K562 (cell line): ENCODE measurements at regions not wholly inside any gene's neighbourhood (a gene's known extent, or its start where the extent isn't known, plus 50 kb on each side); places are given as distances from the start of the nearest gene placed in this dataset.

Experiments used
- ATAC-seq: fragments of 200-7000 bp; cut with Tn5 transposase; 3 replicates; pipeline ENCODE4 v1.9.1; 2020; ENCODE audit warnings: moderate library complexity
- BruUV-seq: library from RNA; stranded (reverse); fragments of 400-500 nt; replicated peaks from 2 replicates; lab custom pipeline; 2021; lab: Mats Ljungman, UMichigan
- CTCF ChIA-PET: fragments of 300-600 bp; formaldehyde crosslinking; extraction: SDS; loops from one replicate; lab custom pipeline; 2021; ENCODE audit warnings: low intra/inter-chr PET ratio; lab: Yijun Ruan, JAX
- POLR2A ChIA-PET: fragments of 300-600, 350-650 bp; sonication (Branson Sonifier 250); formaldehyde crosslinking; extraction: SDS; loops from one replicate; lab custom pipeline; 2021; ENCODE audit warnings: antibody characterized with exemption, inconsistent platforms; lab: Yijun Ruan, JAX
- DNase-seq, 4 experiments: peaks; one replicate each; pipeline versions ENCODE4 v3.0.0 to v3.0.0-alpha.2; 2011 to 2018; ENCODE audit warnings: low spot score in 3 of 4, mixed read lengths in 3 of 4; ENCODE audit errors: extremely low read depth in 1 of 4
- FAIRE-seq: peaks from 2 replicates; lab custom pipeline; 2011; peaks lifted over from hg19 to GRCh38; lab: Jason Lieb, UNC
- H2AFZ ChIP-seq: 2 replicates; pipeline ENCODE4 v1.6.0; 2011; ENCODE audit warnings: low read depth, low read length, control low read depth, inconsistent platforms
- H3K27ac ChIP-seq: fragments of 200-600 bp; 3 replicates; pipeline ENCODE4 v1.8.0; 2011; ENCODE audit warnings: low read depth, mild to moderate bottlenecking, control low read depth, inconsistent platforms, low read length, moderate library complexity, mixed read lengths; ENCODE audit errors: extremely low read depth
- H3K27me3 ChIP-seq, 2 experiments: fragments of 300-600 bp in 1 of 2; 2 replicates in 1 of 2; 3 replicates in 1 of 2; pipeline versions ENCODE4 v1.6.0 to v1.8.0; 2011; ENCODE audit warnings: inconsistent platforms in 2 of 2, low read length in 2 of 2, mild to moderate bottlenecking in 1 of 2, mixed read lengths in 1 of 2, moderate library complexity in 1 of 2; ENCODE audit not compliant: control insufficient read depth in 2 of 2, insufficient read depth in 2 of 2
- H3K36me3 ChIP-seq: fragments of 300-600 bp; 3 replicates; pipeline ENCODE4 v1.8.0; 2011; ENCODE audit warnings: mild to moderate bottlenecking, low read length, inconsistent platforms; ENCODE audit not compliant: control insufficient read depth, insufficient read depth
- H3K4me1 ChIP-seq, 2 experiments: fragments of 200-600 bp in 1 of 2; replicated peaks in 1 of 2; 2 replicates in 1 of 2; 3 replicates in 1 of 2; pipeline versions ENCODE4 v1.5.1 to v1.8.0; 2011; ENCODE audit warnings: inconsistent platforms in 2 of 2, low read length in 2 of 2, mild to moderate bottlenecking in 1 of 2, mixed read lengths in 1 of 2, moderate library complexity in 1 of 2; ENCODE audit not compliant: control insufficient read depth in 2 of 2, insufficient read depth in 2 of 2
- H3K4me2 ChIP-seq: 2 replicates; pipeline ENCODE4 v1.6.1; 2011; ENCODE audit warnings: low read length, control low read depth, inconsistent platforms, mixed read lengths; ENCODE audit not compliant: insufficient read depth
- H3K4me3 ChIP-seq: fragments of 200-600 bp; sonication (generic), shearing (Covaris generic); 2 replicates; pipeline ENCODE4 v1.5.1; 2016; ENCODE audit warnings: control low read depth, inconsistent platforms
- H3K79me2 ChIP-seq: fragments of 200-600 bp; 3 replicates; pipeline ENCODE4 v1.8.0; 2011; ENCODE audit warnings: low read length, inconsistent platforms; ENCODE audit not compliant: control insufficient read depth, insufficient read depth
- H3K9ac ChIP-seq, 2 experiments: 2 replicates each; pipeline versions ENCODE4 v1.6.0 to v1.6.1; 2011; ENCODE audit warnings: low read depth in 2 of 2, low read length in 2 of 2, control low read depth in 1 of 2, inconsistent platforms in 1 of 2, mild to moderate bottlenecking in 1 of 2, mixed read lengths in 1 of 2; ENCODE audit not compliant: insufficient read depth in 1 of 2
- H3K9me1 ChIP-seq: one replicate; pipeline ENCODE4 v1.6.0; 2011; ENCODE audit warnings: inconsistent platforms, mild to moderate bottlenecking, low read length, moderate library complexity; ENCODE audit not compliant: control insufficient read depth, insufficient read depth
- H3K9me3 ChIP-seq: replicated peaks from 2 replicates; pipeline ENCODE4 v1.5.1; 2011; ENCODE audit warnings: low read depth, low read length, inconsistent platforms; ENCODE audit not compliant: control insufficient read depth, insufficient read depth
- H4K20me1 ChIP-seq: replicated peaks from 2 replicates; pipeline ENCODE4 v1.6.1; 2011; ENCODE audit warnings: low read length, inconsistent platforms, mixed read lengths; ENCODE audit not compliant: control insufficient read depth, insufficient read depth
- ATF7 ChIP-seq: fragments of 450-650 bp; IDR thresholded peaks from 2 replicates; pipeline ENCODE4 v1.7.1; 2014; ENCODE audit warnings: mild to moderate bottlenecking, moderate library complexity
- FOS ChIP-seq: IDR thresholded peaks from 3 replicates; pipeline ENCODE4 v1.6.1; 2011; ENCODE audit not compliant: insufficient read length; ENCODE audit errors: extremely low read depth
- GABPA ChIP-seq: fragments of 200-800 bp; sonication (Bioruptor generic); conservative IDR thresholded peaks from 2 replicates; pipeline ENCODE4 v1.6.1; 2016; ENCODE audit warnings: low read depth, missing genetic modification characterization, missing compliant biosample characterization
- MEF2A ChIP-seq: IDR thresholded peaks from 2 replicates; pipeline ENCODE4 v1.6.1; 2011; ENCODE audit warnings: low read depth, mild to moderate bottlenecking, low read length, moderate library complexity; ENCODE audit not compliant: control insufficient read depth
- MTA2 ChIP-seq: fragments of 450-650 bp; IDR thresholded peaks from 2 replicates; pipeline ENCODE4 v1.6.1; 2016; ENCODE audit warnings: low read depth
- NELFE ChIP-seq: IDR thresholded peaks from 2 replicates; pipeline ENCODE4 v1.6.1; 2011; ENCODE audit warnings: mild to moderate bottlenecking; ENCODE audit not compliant: insufficient read depth, insufficient read length
- NFXL1 ChIP-seq: fragments of 450-650 bp; formaldehyde crosslinking; IDR thresholded peaks from 2 replicates; pipeline ENCODE4 v1.4.0; 2021; ENCODE audit warnings: mild to moderate bottlenecking
- PCBP1 ChIP-seq: fragments of 200-400 bp; formaldehyde crosslinking; IDR thresholded peaks from 2 replicates; pipeline ENCODE4 v1.6.1; 2018; ENCODE audit warnings: mild to moderate bottlenecking, low read depth, low read length; ENCODE audit not compliant: poor library complexity, severe bottlenecking
- TARDBP ChIP-seq: fragments of 450-650 bp; IDR thresholded peaks from 2 replicates; pipeline ENCODE4 v1.6.1; 2016
- TEAD2 ChIP-seq: fragments of 450-650 bp; IDR thresholded peaks from 2 replicates; pipeline ENCODE4 v1.6.1; 2016; ENCODE audit warnings: missing genetic modification characterization, control low read depth, missing compliant biosample characterization
- ZNF143 ChIP-seq: sonication (generic); formaldehyde crosslinking; IDR thresholded peaks from 2 replicates; pipeline ENCODE4 v1.9.0; 2022; ENCODE audit warnings: mild to moderate bottlenecking, missing genetic modification reagents
- ZNF436 ChIP-seq: fragments of 250-450, 450-650 bp; sonication (Bioruptor Pico); formaldehyde crosslinking; IDR thresholded peaks from 2 replicates; pipeline ENCODE4 v1.7.0; 2020; ENCODE audit warnings: mild to moderate bottlenecking
- ZNF561 ChIP-seq: fragments of 450-650 bp; formaldehyde crosslinking; conservative IDR thresholded peaks from 2 replicates; pipeline ENCODE4 v1.4.0; 2020; ENCODE audit warnings: mild to moderate bottlenecking, moderate library complexity
- ZNF584 ChIP-seq: fragments of 200-800 bp; sonication (Bioruptor generic); IDR thresholded peaks from 2 replicates; pipeline ENCODE4 v1.6.1; 2016; ENCODE audit warnings: low read depth, mild to moderate bottlenecking, missing genetic modification characterization, missing compliant biosample characterization
- WGBS: fragments of 100-300 bp; shearing (Covaris generic); methylation state at CpG from one replicate; pipeline ENCODE4 v1.1.6; 2016; ENCODE audit warnings: low coverage, mixed read lengths; ENCODE audit not compliant: insufficient coverage; ENCODE audit errors: missing lambda C conversion rate; 5-methylcytosine and 5-hydroxymethylcytosine counted together
- in situ Hi-C: fragments of 300-500 bp; cut with MboI; formaldehyde crosslinking; loops from 4 replicates; pipeline ENCODE4 v1.15.0; 2018; ENCODE audit warnings: inconsistent platforms, mixed read lengths
- intact Hi-C: fragments of 100-400 bp; cut with micrococcal nuclease; formaldehyde crosslinking; loops from 2 replicates; pipeline ENCODE4 v1.14.2; 2022

GRCh38 chr13:84923831-84924230, 875.4 kb downstream of the SLITRK6 start:
- POLR2A ChIA-PET = no interaction called here
- ATAC-seq (no peak), FAIRE-seq (no peak), DNase-seq (no peak)
- Histone ChIP-seq H3K4me3 (no peak overlapping the region), H3K4me1 (no peaks in the 10 kb centered on the region), H3K9ac (no peak overlapping the region), H3K79me2 (no peaks in the 10 kb centered on the region), H3K9me3 (no peaks in the 10 kb centered on the region), H3K36me3 (no peaks in the 10 kb centered on the region), H3K4me2 (no peak overlapping the region), H3K27ac (no peak overlapping the region), H3K27me3 (no peaks in the 10 kb centered on the region), H4K20me1 (no peaks in the 10 kb centered on the region), H3K9me1 (no peaks in the 10 kb centered on the region), H2AFZ (no peak overlapping the region)
- BruUV-seq = no TSS peak
- intact Hi-C loops (no loop called here), in situ Hi-C loops (loop anchor here (25.0 kb wide), 1 partner anchor 888 kb away; no protein-coding TSS in a partner anchor)
- CTCF ChIA-PET = no interaction called here
- 0% methylated on average over 1 of the region's 1 CpG for WGBS
- TF ChIP-seq TEAD2 (tag) (no peak), MEF2A (no peak), PCBP1 (no peak), ZNF584 (CRISPR knock-in tag) (no peak), ZNF561 (CRISPR knock-in tag) (no peak), NELFE (no peak), FOS (no peak), NFXL1 (CRISPR knock-in tag) (no peak), ZNF143 (CRISPR knock-in tag) (no peak), MTA2 (no peak), ZNF436 (CRISPR knock-in tag) (no peak), TARDBP (no peak), ATF7 (no peak), GABPA (tag) (no peak)
